HG03060 (cell line): ENCODE measurements at regions not wholly inside any gene's neighbourhood (a gene's known extent, or its start where the extent isn't known, plus 50 kb on each side); places are given as distances from the start of the nearest gene placed in this dataset.

ENCODE experiments used
- ATAC-seq: cut with Tn5 transposase; IDR thresholded peaks from one replicate; pipeline ENCODE4 v1.9.1; 2021; ENCODE audit warnings: low read depth, moderate number of reproducible peaks; ENCODE audit not compliant: unreplicated experiment

DNA sequence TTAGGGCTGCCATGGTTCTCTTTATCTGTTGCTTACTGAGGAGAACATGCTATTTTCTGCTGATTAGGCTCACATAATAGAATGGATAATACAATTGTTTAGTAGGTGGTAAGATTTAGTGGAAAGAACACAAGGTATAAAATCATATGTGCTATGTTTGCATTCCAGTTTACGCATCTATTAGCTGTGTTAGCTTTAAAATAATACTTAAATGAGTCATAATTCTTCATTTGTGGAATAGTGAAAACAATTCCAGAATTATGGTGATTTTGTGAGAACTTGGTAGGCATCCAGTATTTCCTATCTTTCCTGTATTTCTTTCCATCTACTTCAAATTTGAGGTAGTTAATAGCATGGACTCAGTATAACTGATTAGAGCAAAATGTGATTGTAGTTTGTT is 1585.5 kb upstream of the LRRTM3 start:
- no peak for ATAC-seq

DNA sequence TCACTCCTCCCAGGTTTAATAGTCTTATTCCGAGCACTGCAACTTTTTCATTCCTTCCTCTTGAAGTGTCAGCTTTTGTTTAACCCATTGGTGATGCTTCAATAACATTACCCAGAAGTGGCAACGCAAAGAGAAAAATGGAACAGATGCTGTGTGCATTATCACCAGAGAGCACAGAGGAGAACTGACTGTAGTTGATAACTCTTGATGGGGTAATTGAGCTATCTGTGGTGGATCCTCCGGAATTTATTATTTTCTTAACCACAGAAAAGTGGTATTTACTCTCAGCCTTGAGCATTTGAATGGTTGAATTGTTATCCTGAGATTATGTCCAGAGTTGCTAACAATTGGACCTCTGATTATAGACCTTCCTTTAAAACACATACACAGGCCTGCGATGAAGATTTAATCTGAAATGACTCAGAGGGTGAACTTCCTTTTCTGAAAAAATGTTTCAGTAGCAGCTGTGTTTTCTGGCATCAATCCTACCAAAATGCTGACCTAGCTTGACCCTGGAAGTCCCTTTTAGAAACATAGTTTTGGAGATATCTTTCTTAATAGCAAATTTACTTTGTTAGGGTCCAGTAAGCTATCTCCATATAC is 1584.4 kb upstream of the LRRTM3 start:
- no peak for ATAC-seq

DNA sequence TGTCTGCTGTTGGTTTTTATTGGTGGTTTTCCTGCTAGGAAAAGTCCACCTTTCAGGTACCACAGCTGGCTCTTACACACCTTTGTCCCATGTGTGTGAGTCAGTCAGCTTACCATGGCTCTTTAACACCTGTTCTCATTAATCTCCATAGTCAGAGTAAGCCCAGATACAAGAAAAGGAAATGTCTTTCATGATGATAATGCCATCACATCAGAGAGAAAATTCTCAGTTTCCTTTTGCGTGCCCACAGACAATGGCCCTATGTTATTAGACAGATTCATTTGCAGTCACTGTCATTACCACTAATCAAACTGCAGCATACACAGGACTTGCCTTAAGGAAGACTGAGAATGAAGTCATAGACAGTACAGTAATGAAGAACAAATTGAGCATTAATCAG is 1583.6 kb upstream of the LRRTM3 start:
- no peak for ATAC-seq

DNA sequence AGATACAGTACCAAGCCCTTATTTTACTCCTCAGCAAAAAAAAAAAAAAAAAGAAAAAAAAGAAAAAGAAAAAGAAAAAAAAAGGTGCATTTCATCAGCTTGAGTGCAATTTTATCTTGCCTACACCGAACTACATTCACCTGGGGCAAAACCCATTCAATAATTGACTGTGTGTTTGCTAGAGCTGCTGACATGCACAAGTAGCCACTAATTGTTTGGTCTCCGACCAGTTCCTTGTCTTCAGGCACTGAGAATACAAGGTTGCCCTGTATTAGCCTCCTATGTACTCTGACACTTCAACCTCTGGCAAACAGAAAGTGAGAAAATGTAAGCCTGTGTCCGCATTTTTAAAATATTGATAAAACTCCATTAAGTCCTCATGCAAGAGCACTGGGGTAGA is 1579.4 kb upstream of the LRRTM3 start:
- ATAC-seq, result no peak

DNA sequence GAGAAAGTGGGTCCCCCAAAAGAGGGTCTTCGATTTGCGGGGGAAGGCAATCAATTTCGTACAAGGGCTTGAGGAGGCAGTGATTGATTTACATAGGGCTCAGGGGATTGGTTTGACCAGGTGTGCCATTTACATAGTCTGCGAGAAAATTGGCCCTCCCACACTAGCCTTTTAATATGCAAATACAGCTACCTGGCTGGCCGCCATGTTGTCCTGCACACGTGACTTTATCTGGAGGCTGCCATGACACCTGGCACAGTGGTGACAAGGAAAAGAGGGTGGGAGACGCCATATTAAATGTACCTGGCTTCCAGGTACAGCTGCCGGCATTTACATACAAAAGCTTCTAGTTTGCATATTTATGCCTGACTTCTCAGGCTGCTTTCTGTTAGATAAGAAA is 1577.2 kb upstream of the LRRTM3 start:
- ATAC-seq, result no peak

DNA sequence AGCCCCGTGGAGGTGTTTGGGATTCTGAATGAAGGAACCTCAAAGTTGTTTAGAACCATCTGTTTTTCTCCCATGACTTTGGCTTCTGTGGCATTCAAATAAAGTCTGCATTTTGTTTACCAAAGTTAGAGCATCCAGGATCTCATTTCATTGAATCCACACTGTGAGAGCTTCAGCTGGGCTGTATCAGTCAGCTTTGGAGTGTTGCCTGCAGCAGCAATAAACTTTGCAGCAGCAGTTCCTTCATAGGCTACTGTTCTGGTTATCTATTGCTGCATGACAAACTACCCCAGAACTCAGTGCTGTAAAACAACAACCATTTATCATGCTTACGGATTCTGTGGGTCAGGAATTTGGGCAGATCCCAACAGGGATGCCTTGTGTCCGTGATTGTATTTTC is 1575.2 kb upstream of the LRRTM3 start:
- no peak for ATAC-seq

DNA sequence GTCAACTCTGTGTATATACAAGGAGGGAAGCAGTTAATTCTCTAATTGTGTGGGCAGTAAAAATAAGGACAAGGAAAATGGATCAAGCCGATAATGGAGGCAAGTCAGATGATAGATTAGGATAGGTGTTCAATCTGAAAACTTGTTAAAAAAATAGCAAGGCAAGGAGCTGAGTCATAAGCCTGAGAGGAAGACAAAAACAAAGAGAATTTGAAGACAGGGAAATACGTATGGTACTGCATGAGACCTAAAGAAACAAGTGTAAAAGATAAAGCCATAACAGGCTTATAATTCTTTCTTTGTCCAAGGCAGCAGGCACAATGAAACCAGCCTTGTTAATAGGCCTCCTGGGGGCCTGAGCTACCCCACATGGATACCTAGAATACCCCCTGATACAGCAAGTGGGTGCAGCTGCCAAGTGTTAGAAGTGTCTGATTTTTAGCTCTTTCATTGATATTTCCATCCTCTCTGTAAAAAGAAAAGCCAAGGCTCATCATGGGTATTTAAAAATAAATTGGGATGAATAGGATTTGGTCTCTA is 1570.6 kb upstream of the LRRTM3 start:
- no peak for ATAC-seq

DNA sequence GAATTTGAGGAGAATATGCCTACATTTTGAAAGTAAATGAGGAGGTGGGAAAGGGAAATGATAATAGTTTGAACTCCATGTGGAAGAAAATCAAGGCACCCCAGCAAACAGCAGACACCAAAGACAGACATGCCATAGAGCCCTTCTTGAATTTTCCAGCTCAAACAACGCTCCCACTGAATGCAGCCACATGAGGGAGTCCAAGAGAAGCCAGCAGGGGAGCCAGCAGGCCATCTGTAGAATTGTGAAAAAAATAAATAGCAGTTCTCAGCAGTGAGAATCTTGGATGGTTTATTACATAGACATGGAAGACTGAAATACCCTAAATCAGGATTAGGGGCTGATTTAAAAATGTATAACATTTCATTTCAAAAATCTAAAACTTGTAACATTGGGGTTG is 1567.3 kb upstream of the LRRTM3 start:
- ATAC-seq, result no peak

DNA sequence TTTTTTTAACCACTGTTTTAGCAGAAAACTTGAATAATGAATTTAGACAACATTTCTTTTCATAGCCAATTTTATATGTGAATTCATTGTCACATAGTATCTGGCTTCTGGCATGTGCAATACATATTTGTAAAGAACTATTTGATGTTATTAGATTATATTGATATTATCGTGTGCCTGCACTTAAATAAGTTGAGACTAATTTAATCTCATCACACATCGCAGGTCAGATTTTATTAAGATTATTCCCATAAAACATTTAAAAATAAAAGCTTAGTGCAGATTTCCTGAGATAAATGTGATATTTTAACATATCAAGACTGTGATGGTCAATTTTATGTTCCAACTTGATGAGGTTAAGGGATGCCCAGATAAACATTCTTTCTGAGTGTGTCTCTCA is 1565.3 kb upstream of the LRRTM3 start:
- no peak for ATAC-seq

DNA sequence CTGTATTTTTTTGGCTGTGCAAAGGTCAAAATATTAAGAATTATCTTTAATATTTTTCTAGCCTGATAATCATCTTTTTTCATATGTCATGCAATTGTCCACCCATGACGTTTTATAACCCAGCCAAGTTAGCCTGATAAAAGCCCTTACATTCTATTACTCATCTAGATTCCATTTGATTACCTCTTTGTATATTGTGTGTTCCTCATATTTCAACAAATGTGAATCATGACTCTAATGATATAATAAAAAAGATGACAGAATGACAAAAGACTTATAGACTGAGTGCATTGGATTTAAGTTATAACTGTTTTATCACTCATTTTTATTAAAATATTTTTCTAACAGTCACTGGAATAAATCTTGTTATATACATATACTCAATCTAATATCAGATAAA is 1560.0 kb upstream of the LRRTM3 start:
- ATAC-seq, result no peak

DNA sequence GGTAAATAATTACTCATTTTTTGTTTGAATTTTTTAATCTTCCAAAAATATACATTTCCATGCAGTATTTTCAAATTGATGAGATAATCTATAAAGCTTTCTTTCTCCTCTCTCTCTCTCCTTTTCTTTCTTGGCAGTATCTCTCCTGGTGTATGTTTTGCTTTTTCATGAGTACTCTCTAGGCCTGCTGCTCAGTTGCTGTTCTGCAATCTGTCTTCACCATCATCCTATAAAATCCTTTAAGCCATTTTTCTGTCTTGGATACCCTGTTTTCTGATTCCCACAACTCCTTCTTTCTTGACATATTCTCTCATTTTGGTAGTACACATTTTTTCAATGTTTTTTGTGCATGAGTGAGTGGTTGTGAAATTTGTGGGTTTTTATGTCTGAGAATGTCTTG is 1558.1 kb upstream of the LRRTM3 start:
- ATAC-seq, result no peak

DNA sequence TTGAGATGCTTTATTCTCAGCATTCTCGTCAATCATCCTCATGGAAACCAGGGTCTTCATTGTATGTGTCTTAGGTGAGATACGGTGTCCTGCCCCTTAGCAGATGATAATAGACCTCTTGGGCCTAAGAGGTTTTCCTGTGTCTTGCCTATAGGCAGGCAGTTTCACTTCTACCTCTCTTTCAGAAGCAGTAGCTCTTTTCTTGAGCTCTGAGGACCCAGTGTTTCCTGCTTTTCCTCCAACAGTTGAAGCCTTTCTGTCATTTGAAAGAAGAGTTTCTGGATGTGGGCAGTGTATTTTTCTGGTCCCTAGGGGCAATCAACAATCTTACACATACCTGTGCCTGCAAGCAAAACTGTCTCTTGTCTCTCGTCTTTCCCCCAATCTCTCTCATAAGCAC is 1550.3 kb upstream of the LRRTM3 start:
- no peak for ATAC-seq

DNA sequence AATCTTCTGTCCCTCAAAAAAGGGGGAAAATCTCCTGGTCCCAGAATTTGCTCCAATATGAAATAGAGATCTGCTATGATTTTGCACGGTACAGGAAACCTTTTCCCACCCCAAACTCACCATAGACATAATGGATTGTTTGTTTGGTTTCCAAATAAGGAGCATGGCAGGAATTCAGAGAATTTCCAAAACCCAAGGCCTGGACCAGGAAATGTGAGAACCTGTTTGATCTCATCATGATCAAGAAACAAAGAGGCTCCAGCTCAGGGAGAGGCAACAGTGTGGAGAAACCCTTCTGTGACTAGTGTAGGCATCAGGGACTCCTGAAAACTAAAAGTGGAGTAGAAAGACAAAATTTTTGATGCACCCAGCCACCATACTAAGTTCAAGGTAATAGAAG is 1548.1 kb upstream of the LRRTM3 start:
- no peak for ATAC-seq

DNA sequence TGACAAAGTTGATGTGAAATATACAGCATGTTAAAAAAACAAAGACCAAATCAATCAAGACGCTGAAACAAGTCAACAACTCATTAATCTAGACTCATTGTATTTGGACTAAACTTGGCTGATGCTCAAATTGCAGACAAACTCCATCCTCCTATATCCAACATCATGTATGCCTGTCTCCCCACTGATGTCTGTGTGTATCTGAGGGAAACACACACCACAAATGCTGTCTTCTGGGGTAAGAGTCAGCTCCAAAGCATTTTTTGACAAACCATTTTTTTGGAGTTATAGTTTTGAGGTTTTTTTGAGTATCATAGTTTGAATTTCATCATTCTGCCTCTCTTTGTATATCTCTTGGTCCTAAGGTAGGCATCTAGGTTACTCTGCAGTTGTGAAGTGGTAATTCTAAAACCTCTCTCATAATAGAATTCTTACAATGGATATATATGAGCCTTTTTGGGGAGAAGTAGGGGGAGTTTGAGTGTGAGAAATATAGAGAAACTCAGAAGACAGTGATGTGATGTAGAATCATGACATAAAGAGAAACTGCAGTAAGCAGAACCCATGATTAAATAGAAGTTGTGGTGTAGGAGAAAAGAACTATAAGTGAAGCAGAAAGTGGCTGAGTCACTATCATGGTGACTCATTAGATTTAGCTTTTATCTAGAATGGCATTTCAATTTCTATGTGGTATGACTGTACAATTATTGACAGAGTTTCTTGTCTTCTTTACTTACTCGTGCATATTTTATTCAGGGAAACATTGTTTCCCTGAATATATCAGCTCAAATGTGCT is 1531.1 kb upstream of the LRRTM3 start:
- peak; percentile 66 for ATAC-seq

DNA sequence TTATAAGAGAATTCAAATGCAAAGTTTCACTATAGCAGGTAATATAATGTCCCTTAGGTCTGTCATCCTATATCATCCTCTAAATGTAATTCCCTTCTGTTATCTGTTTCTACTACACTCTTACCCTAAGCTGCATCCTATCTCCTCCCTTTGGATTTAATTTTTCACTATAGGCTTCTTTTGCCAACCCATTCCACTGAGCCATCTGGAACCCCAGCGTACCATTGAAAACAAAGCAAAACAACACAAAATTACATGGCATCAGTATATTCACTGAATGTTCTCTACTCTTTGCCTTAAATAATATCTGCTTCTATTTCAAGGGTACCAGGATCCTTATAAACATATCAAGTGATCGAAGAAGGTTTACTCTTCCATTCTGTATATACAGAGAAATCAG is 1530.2 kb upstream of the LRRTM3 start:
- no peak for ATAC-seq

DNA sequence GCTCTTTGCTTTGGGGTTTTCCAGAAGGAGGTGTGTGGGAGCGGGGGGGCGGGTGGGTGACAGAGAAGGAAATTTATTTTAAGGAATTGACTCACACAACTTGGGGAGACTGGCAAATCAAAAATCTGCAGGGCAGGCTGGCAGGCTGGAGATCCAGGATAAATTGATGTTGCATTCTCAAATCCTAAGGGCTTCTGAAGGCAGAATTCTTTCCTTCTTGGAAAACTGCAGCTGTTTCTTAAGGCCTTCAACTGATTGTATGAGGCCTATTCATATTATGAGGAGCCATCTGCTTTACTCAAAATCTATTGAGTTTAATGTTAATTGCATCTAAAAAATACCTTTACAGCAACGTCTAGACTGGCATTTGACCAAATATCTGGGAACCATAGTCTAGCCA is 1528.8 kb upstream of the LRRTM3 start:
- ATAC-seq, result no peak

DNA sequence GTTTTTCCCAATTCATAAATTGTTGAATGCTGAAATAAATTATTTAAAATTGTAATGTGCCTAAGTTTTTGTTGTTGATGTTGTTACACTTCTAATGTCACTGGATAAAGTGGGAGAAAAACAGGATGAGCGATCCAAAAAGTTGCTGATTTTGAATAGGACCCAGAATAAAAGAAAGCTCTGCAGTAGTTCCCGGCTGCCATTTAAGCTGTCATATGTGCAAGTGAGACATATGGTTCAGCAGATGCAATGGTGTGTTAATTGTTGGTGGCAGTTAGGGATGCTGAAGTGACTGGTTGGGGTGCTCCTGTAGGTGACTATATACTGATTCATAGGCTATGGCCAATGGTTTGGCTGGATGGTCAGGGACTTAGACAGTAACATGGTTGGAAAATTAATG is 1517.4 kb upstream of the LRRTM3 start:
- no peak for ATAC-seq

DNA sequence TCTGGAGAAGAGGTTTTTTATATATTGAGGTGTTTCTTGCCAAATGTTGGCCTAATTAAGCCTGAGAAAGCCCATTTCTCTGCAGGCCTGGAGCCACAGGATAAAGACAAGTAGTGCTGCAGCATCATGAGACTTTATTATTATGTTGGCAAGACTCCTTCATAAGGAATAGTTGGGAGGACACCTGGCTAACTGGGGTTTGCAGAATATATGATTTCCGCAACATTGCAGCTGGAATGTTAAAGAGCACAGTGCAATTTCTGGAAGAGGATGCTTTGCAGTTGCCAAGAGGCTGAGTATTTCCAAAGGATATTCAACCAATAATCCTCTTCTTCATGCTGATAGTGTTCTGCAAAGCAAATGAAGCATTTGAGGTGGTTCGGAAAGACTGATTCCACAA is 1512.8 kb upstream of the LRRTM3 start:
- no peak for ATAC-seq

DNA sequence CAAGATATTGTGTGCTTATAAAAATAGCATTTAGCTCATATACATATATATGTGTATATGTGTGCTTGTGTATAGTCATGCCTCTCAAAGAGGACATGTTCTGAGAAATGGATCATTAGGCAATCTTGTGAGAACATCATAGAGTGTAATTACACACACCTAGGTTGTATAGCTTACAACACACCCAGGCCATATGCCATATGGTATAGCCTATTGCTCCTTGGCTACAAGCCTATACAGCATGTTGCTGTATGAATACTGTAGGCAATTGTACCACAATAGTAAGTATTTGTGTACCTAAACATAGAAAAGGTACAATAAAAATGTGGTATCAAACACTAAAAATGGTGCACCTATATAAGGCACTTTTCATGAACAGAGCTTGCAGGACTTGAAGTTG is 1510.5 kb upstream of the LRRTM3 start:
- no peak for ATAC-seq

DNA sequence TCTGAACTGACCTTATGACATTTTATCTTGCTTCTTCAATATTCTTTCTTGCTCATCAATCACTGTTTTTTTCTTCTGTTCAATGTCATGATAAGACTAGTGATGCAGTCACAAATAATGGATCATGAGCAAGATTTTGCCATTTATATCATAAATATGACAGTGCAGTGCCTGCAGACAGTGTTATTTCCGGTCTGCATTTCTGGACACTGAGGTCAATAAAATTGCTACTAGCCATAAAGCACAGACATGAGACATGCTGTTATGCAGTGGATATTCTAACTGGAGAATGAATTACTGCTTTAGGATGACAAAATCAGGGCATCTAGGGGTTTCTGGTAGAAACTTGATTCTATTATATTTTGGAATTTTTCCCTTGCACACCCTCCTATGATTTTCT is 1509.7 kb upstream of the LRRTM3 start:
- ATAC-seq, result no peak

DNA sequence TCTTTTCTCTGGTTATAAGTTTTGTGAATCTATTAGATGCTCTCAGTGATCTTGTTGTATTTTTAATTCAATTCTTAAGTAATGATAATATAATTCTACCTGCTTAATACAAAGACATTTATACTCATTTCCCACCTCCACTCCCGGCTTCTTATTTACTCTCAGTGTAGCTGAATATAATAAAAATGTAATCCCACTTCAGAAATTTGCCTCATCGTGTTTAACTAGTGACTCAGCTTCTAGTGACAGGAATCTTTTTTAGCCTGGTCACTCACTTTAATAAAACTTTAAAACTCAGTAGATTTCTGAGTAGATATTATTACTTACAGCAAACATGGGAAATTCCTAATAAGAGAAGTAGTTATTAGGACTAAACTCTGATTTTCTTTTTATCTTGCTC is 1506.2 kb upstream of the LRRTM3 start:
- ATAC-seq, result no peak

DNA sequence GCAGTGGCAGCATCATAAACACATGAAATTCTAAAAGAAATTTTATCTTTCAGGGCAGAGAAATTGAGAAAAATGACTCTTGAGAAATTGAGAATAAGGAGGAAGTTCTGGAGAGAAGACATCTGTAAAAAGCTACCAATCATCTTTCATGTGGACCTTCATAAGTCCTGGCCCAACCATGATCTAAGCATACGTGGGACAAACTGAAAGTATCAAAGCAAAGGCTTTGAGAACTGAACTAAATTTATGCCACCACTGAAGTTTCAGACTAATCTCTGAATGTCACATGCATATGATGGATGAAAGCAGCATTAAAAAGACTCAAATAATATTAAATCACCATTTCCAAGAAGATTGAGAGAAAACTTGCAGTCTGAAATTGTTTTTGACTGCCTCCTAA is 1502.8 kb upstream of the LRRTM3 start:
- ATAC-seq, result no peak
